GM12875 (cell line): ENCODE measurements at regions not wholly inside any gene's neighbourhood (a gene's known extent, or its start where the extent isn't known, plus 50 kb on each side); places are given as distances from the start of the nearest gene placed in this dataset.

Source experiments
- H3K4me3 ChIP-seq: one replicate; pipeline ENCODE4 v1.5.1; 2011; ENCODE audit warnings: low read depth, low read length, control low read depth
- CTCF ChIP-seq: IDR thresholded peaks from 2 replicates; pipeline ENCODE4 v1.5.1; 2011; ENCODE audit warnings: low read depth, mild to moderate bottlenecking, control low read depth, inconsistent platforms, low read length, moderate library complexity, borderline replicate concordance; ENCODE audit not compliant: insufficient read depth

- H3K4me3 ChIP-seq = no peak overlapping the region
- TF ChIP-seq CTCF = no peak
These were observed 1569.3 kb downstream of the PCDH18 start for GRCh38 chr4:135963009-135963408.

GRCh38 chr4:135949931-135950330, 1582.4 kb downstream of the PCDH18 start:
- no peak overlapping the region for H3K4me3 ChIP-seq
- no peak for TF ChIP-seq CTCF

GRCh38 chr4:135948797-135949196, 1583.5 kb downstream of the PCDH18 start:
- TF ChIP-seq CTCF = no peak
- H3K4me3 ChIP-seq = no peak overlapping the region

GRCh38 chr4:135941671-135942070, 1590.6 kb downstream of the PCDH18 start:
- no peak for TF ChIP-seq CTCF
- H3K4me3 ChIP-seq = no peak overlapping the region

GRCh38 chr4:135934026-135934425, 1598.3 kb downstream of the PCDH18 start:
- no peak overlapping the region for H3K4me3 ChIP-seq
- no peak for TF ChIP-seq CTCF

GRCh38 chr4:135927651-135928050, 1604.6 kb downstream of the PCDH18 start:
- no peak overlapping the region for H3K4me3 ChIP-seq
- TF ChIP-seq CTCF = no peak

GRCh38 chr4:135921081-135921480, 1611.2 kb downstream of the PCDH18 start:
- no peak overlapping the region for H3K4me3 ChIP-seq
- no peak for TF ChIP-seq CTCF
